Kidney (tissue), 13 donors: ENCODE measurements at regions not wholly inside any gene's neighbourhood (a gene's known extent, or its start where the extent isn't known, plus 50 kb on each side); places are given as distances from the start of the nearest gene placed in this dataset.

Source experiments
- DNase-seq, 5 donors: peaks; one replicate each; pipeline ENCODE4 v3.0.0-alpha.2; 2013 to 2020
- FAIRE-seq: peaks from 2 replicates; lab custom pipeline; 2012; peaks lifted over from hg19 to GRCh38; lab: Jason Lieb, UNC
- H3K27ac ChIP-seq, 2 donors: one replicate each; pipeline ENCODE4 v1.7.0; 2013; ENCODE audit warnings: low read depth in 2 of 2, low read length in 2 of 2, inconsistent platforms in 1 of 2
- H3K27me3 ChIP-seq: one replicate; pipeline ENCODE4 v1.7.1; 2013; ENCODE audit warnings: low read length, inconsistent platforms; ENCODE audit not compliant: control insufficient read depth, insufficient read depth
- H3K36me3 ChIP-seq, 3 donors: one replicate each; pipeline versions ENCODE4 v1.7.0 to v1.7.1; 2013; ENCODE audit warnings: low read length in 3 of 3, control low read depth in 1 of 3, inconsistent platforms in 1 of 3; ENCODE audit not compliant: insufficient read depth in 3 of 3, control insufficient read depth in 2 of 3
- H3K4me1 ChIP-seq, 3 donors: one replicate each; pipeline versions ENCODE4 v1.7.0 to v1.7.1; 2013; ENCODE audit warnings: low read length in 3 of 3, inconsistent platforms in 1 of 3, low read depth in 1 of 3; ENCODE audit not compliant: control insufficient read depth in 2 of 3, insufficient read depth in 2 of 3
- H3K4me3 ChIP-seq, 3 donors: one replicate each; pipeline versions ENCODE4 v1.7.0 to v1.8.1; 2013; ENCODE audit warnings: low read length in 3 of 3, control low read depth in 1 of 3, inconsistent platforms in 1 of 3
- H3K9ac ChIP-seq, 3 donors: one replicate each; pipeline versions ENCODE4 v1.7.0 to v1.7.1; 2013; ENCODE audit warnings: low read length in 3 of 3, control low read depth in 1 of 3, inconsistent platforms in 1 of 3
- H3K9me3 ChIP-seq, 3 donors: one replicate each; pipeline versions ENCODE4 v1.7.0 to v1.7.1; 2013; ENCODE audit warnings: low read length in 3 of 3, control low read depth in 1 of 3, inconsistent platforms in 1 of 3; ENCODE audit not compliant: control insufficient read depth in 2 of 3, insufficient read depth in 1 of 3
- CTCF ChIP-seq: IDR thresholded peaks from 3 replicates; pipeline ENCODE4 v1.5.1; 2012; ENCODE audit warnings: mild to moderate bottlenecking, moderate library complexity, borderline replicate concordance; ENCODE audit not compliant: insufficient read depth; ENCODE audit errors: extremely low read depth
- intact Hi-C: fragments of 100-400 bp; cut with DNase I; formaldehyde crosslinking; loops from one replicate; pipeline ENCODE4 v1.11.1; 2022
- donor health status: control.
- donor health status: control.
- donor health status: control.
- donor health status: control.
- donor health status: control.
- donor health status: DM: yes; HTN: yes; CAD: no.
- donor health status: Normal renal cell carcinoma (clear cell type).

DNA sequence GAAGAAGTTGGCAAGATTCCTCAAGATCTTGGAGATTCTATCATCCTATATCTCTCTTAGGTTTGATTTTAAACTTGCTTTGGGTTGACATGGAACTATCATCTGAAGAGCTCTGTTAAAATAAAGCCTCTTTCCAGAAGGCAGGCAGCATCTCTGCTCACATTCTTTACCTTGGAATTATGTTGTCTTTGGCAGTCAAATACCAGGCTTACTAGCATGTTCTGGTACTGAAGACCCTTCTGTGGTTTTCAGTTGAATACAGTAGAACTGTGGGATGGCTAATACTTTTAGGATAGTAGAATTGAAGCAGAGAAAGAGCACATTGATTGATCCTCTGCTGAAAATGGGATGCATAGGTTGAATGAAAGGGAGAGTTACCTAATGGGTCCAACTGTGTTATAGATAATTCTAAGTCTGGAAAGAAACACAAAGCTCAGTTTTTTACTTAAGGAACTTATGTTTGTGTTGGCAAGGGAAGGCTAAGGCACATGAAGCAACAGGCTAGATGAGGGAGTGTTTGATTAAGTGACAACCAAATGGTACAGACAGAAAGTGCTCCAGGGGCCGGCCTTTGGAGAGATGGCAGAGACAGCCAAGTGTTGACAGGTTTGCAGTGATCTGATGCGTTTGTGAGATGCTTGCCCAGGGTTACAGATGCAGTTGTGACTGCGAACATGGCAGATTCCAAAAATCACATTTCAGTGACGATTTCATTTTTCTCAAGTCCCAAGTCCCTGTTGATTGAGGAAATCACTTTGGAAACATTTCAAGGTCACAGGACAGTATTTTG is 397.9 kb downstream of the MEIS1 start:
- FAIRE-seq (no peak), DNase-seq (no peak)
- no peaks in the 10 kb centered on the region for H3K27me3 ChIP-seq
- H3K4me3 ChIP-seq = no peak overlapping the region
- no peak overlapping the region for H3K27ac ChIP-seq
- intact Hi-C loops = no loop called here
- no peaks in the 10 kb centered on the region for H3K9me3 ChIP-seq
- TF ChIP-seq CTCF = no peak
- no peak overlapping the region for H3K9ac ChIP-seq
- H3K36me3 ChIP-seq = no peaks in the 10 kb centered on the region
- no peaks in the 10 kb centered on the region for H3K4me1 ChIP-seq

DNA sequence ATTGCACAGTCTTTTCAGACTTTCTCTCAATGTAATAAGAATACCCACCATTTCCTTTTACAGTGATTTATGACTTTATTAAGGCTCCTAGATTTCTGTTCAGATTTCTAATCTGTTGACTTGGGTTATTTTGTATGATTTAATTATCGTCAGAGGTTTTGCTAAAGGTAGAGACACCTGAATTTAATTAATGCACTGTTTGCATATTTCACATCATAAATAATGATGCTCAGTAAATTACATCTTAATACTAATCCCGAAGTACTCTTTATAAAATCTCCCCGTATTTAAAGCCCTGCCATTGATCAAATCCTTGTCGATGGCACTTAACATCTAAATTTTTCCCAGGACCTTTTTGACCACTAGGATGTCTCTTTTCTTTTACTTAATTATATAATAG is 399.9 kb downstream of the MEIS1 start:
- no peaks in the 10 kb centered on the region for H3K36me3 ChIP-seq
- H3K27ac ChIP-seq = no peak overlapping the region
- H3K4me3 ChIP-seq = no peak overlapping the region
- H3K27me3 ChIP-seq = no peaks in the 10 kb centered on the region
- intact Hi-C loops = no loop called here
- H3K4me1 ChIP-seq = no peaks in the 10 kb centered on the region
- no peak for FAIRE-seq
- H3K9me3 ChIP-seq = no peaks in the 10 kb centered on the region
- no peak overlapping the region for H3K9ac ChIP-seq
- TF ChIP-seq CTCF = no peak
- no peak for DNase-seq

- FAIRE-seq (no peak), DNase-seq (no peak)
- Histone ChIP-seq H3K9me3 (no peaks in the 10 kb centered on the region), H3K9ac (no peak overlapping the region), H3K27me3 (no peaks in the 10 kb centered on the region), H3K4me1 (no peaks in the 10 kb centered on the region), H3K27ac (no peak overlapping the region), H3K36me3 (no peaks in the 10 kb centered on the region), H3K4me3 (no peak overlapping the region)
- TF ChIP-seq CTCF = no peak
- intact Hi-C loops = no loop called here
Observed at GRCh38 chr2:66836851-66837250, 401.9 kb downstream of the MEIS1 start.
